GM21390 (cell line): ENCODE measurements at regions not wholly inside any gene's neighbourhood (a gene's known extent, or its start where the extent isn't known, plus 50 kb on each side); places are given as distances from the start of the nearest gene placed in this dataset.

Experiments used
- ATAC-seq: cut with Tn5 transposase; IDR thresholded peaks from one replicate; pipeline ENCODE4 v1.9.1; 2021; ENCODE audit not compliant: unreplicated experiment

DNA sequence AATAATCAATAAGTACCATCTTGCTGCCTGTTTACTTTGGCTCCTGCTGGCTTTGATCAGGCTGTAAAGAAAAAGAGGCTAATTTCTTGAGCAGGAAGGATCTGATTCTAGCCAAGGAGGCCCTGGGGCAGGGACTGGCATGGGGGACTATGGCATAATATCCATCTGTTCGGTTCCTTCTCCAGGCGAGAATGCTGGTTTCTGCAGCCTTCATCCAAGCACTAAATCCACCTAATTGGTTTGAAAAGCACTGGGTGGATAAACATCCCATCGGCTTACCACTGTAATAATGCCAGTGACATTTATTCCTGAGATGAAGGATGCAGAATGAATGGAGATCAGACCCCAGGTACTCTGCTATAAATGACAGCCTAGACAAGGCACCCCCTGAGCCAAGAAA is 180.0 kb upstream of the ASIC2 start:
- no peak for ATAC-seq

GRCh38 chr17:33474789-33475188 is 181.7 kb upstream of the ASIC2 start:
- no peak for ATAC-seq

- ATAC-seq: no peak
Observed at GRCh38 chr17:33475594-33475993, 182.5 kb upstream of the ASIC2 start.

GRCh38 chr17:33481652-33482051 is 188.6 kb upstream of the ASIC2 start:
- ATAC-seq: no peak

DNA sequence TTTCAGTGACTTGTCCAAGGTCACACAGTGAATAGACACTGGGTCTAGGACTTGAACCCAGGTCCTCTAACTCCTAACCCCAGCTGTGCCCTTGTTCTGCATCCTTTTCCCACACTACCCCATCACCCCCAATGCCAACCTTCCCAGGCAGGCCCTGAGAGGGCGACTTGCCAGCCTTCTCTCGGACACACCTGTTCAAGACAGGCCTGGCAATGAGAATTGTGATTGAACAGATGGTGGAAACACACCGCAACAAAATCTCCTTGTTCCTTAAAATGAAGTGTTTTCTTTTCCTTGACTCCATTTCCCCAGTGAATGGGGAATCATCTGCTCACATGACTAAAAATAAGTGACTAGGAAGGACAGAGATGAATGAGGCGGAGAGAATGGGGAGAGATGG is 189.5 kb upstream of the ASIC2 start:
- no peak for ATAC-seq

GRCh38 chr17:33484559-33484958 is 191.5 kb upstream of the ASIC2 start:
- ATAC-seq: no peak

GRCh38 chr17:33486135-33486885 is 193.2 kb upstream of the ASIC2 start:
- ATAC-seq: no peak

DNA sequence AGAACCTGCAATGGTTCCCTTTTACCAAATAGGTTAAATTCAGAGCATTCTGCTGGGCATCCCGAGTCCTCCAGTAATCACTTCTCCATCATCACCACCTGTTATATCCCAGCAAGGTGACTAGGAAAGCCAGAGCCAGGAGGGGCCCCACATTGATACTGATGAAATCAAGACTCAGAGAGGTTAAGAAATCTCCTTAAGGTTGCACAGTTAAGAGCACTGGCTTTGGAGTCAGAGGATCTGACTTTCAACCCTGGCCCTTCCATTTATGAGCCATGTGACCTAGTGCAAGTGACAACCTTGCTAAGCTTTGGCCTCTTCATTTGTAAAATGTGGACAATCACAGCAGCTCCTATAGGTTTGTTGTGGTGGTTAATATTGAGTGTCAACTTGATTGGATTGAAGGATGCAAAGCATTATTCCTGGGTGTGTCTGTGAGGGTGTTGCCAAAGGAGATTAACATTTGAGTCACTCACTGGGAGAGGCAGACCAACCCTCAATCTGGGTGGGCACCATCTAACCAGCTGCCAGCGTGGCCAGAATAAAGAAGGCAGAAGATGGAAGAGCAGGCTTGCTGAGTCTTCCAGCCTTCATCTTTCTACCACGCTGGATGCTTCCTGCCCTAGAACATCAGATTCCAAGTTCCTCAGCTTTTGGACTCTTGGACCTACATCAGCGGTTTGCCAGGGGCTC is 194.2 kb upstream of the ASIC2 start:
- ATAC-seq: no peak

DNA sequence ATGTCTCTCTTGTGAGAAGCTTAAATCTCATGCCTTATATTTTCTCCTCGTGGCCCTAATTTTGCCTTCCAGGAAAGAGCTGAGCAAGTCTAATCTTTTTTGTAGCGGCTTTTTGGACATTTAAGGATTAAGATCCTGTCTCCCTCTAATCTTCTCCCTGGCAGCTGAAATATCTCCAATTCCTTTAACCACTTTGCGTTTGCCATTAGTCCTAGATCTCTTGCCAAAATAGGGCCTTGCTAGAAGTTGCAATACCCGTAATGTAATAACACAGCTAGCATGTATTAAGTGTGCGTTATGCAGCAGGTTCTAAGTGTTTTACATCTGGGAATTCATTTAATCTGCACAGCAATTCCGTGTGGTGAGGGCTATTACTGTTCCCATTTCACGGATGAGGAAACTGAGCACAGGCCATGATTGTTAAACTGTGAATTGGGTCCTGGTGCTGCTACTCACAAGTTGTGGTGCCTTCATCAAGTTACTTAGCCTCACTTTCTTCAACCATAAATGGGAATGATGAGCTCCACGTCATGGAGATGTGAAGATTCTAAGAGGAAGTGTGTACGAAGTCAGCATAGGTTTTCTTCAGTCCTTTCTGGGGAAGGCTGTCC is 198.9 kb upstream of the ASIC2 start:
- ATAC-seq: no peak

GRCh38 chr17:33492731-33493265 is 199.7 kb upstream of the ASIC2 start:
- ATAC-seq: no peak

- ATAC-seq: no peak
Observed at GRCh38 chr17:33493566-33493965, 200.5 kb upstream of the ASIC2 start.

DNA sequence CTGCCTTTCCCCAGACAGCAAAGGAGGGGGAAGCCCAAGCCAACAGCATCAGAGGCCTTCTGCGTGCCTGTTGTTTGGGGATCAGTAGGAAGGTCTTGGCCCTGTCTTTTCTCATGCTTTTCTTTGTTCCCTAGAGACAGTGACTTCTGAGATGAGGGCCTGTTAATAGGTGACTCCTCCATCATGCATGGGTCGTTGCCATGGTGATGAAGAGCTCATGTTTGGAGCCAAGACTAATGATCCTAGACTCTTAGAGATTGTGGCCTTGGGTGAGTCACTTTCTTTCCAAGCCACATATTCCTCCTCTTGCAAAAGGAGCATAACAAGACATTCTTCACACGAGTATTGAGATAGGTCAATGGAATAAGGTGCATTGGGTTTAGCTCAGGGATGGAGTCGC is 201.1 kb upstream of the ASIC2 start:
- ATAC-seq: no peak

DNA sequence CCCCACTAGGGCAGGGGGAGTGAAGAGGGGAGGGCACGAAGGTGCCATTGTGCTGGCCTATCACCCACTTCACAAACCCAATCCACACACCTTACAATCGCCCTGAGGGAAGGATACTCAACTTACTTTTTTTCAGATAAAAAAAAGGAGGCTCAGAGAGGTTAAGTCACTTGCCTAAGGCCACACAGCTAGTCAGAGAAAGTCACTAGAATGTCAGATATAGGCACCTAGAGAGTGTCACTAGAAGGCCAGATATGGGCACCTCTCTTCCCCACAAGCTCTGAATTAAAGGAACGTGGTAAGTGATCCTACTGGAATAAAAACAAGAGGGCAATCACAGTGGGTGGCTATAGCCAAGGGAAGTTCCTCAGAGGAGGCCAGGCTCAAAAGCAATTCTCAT is 204.5 kb upstream of the ASIC2 start:
- no peak for ATAC-seq

DNA sequence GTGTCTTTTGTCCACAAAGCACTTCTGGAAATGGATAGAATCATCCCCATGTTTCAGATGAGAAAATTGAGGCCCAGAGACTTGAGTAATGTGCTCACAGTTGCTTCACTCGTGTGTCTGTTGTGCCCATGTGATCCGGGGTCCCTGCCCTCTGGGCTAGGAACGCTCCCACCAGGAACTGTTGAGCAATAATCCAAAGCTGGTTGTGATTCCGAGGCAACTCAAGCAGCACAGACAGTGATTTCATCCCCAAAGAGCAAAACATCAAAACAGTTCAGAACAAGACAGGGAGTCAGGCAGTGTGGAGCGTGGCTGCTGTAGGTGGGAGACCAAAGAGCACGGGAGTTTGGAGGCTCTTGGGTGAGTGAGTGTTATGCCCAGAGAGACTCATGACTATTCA is 205.0 kb upstream of the ASIC2 start:
- no peak for ATAC-seq

GRCh38 chr17:33499040-33499439 is 205.9 kb upstream of the ASIC2 start:
- no peak for ATAC-seq

- ATAC-seq: no peak
Observed at GRCh38 chr17:33500151-33500550, 207.1 kb upstream of the ASIC2 start.

DNA sequence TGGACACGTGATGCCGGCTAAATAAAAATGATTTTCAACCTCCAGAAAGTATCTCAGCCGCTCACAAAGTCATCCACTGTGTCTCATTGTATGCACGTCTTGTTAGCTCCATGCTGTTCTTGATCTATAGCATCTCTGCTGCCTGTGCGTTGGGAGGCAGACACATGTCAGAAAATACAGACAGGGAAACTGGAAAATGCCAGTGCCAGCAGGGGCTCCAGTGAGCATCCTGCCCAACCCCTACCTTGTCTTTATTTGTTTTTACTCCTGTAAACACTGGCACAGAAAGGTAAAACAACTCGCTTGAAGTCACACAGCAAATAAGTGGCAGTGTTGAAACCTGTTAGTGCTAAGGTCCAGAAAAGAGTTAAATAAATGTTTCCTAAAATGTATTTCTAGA is 208.1 kb upstream of the ASIC2 start:
- ATAC-seq: no peak

DNA sequence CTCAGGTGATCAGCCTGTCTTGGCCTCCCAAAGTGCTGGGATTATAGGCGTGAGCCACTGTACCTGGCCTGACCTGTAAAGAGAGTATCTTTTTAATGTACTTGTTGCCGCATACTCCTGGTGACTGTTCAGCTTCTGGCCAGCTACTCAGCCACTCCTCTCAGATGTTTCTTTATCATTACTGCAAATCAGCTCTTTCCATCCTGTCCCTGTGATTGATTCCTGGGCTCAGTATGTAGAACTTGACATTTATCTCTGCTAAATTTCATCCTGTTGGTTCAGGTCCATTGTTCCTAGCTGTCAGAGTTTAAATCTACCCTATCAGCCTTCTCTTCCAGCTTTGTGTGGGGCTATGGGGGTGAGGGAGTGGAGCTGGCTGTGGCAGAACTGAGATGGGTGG is 211.5 kb upstream of the ASIC2 start:
- ATAC-seq: no peak

- no peak for ATAC-seq
Observed at GRCh38 chr17:33506889-33507650, 214.0 kb upstream of the ASIC2 start.

DNA sequence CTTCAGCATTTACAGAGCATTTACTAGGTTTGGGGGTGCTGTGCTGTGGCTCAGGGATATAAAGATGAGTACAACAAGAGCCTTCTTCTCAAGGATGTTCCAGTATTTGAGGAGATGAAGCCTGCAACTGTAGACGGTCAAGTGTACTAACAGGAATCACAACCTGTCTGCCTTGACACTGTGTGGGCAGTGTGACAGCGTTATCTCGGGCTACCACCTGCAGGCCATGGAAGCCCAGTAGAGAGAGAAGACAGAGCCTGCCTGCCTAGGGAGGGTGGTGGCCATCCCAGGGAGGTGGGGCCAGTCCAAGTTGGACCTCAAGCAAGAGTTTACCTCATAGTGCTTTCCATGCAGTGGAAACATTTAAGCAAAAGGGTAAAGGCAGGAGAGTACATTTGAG is 215.1 kb upstream of the ASIC2 start:
- no peak for ATAC-seq

DNA sequence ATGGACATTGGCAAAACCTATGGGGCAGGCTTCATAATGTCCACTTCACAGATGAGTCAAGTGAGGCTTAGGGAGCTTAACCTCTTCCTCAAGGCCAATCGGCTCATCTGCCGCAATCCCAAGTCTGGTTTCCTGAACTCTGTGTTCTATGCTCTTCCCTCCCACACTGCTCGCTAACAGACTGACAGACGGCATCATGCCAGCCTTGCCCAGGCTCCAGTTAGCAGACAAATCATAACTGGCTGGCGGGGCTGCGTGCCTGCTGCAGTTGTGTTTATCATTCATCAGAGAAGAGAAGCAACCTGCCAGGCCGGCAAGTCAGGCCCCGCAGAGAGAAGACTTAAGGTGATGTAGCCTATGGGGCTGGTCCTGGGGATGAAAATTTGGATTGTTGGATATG is 216.2 kb upstream of the ASIC2 start:
- ATAC-seq: no peak
